ENCODE measurements at regions not wholly inside any gene's neighbourhood (a gene's known extent, or its start where the extent isn't known, plus 50 kb on each side); places are given as distances from the start of the nearest gene placed in this dataset.

DNA sequence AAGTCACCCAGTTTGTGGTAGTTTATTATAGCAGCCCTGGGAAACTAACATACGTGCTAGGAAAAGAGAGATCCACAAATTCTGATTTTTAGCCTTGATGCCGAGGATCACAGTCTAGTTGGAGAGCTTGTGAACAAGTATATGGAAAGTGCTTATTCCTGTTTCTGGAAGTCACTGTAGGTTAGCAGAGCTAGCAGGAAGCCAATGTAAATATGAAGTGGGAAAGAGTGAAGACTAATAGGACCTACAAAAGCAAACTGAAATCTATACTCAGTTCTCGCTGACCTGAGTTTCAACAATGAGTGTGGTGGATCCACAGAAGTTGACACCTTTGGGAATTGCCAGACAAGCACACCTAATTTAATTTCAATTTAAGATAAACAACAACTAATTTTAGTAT, 254.9 kb downstream of the PLK2 start:
- TF ChIP-seq, protein P1, sequence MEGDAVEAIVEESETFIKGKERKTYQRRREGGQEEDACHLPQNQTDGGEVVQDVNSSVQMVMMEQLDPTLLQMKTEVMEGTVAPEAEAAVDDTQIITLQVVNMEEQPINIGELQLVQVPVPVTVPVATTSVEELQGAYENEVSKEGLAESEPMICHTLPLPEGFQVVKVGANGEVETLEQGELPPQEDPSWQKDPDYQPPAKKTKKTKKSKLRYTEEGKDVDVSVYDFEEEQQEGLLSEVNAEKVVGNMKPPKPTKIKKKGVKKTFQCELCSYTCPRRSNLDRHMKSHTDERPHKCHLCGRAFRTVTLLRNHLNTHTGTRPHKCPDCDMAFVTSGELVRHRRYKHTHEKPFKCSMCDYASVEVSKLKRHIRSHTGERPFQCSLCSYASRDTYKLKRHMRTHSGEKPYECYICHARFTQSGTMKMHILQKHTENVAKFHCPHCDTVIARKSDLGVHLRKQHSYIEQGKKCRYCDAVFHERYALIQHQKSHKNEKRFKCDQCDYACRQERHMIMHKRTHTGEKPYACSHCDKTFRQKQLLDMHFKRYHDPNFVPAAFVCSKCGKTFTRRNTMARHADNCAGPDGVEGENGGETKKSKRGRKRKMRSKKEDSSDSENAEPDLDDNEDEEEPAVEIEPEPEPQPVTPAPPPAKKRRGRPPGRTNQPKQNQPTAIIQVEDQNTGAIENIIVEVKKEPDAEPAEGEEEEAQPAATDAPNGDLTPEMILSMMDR (IDR thresholded peaks at IDR 0.05; ENCODE audit: poor library complexity), result no peak
- TF ChIP-seq EZH2phosphoT487 (IDR thresholded peaks at IDR 0.05; ENCODE audit: low read depth, severe bottlenecking, unreplicated experiment) (no peak), EZH2 (IDR thresholded peaks at IDR 0.05; ENCODE audit: borderline replicate concordance) (no peak)

All from hepatocyte (in vitro differentiated cells).